ENCODE measurements at regions not wholly inside any gene's neighbourhood (a gene's known extent, or its start where the extent isn't known, plus 50 kb on each side); places are given as distances from the start of the nearest gene placed in this dataset.

- no peak for DNase-seq
Measured at GRCh38 chr16:6918646-6919045, 414.0 kb upstream of the RBFOX1 start.

DNA sequence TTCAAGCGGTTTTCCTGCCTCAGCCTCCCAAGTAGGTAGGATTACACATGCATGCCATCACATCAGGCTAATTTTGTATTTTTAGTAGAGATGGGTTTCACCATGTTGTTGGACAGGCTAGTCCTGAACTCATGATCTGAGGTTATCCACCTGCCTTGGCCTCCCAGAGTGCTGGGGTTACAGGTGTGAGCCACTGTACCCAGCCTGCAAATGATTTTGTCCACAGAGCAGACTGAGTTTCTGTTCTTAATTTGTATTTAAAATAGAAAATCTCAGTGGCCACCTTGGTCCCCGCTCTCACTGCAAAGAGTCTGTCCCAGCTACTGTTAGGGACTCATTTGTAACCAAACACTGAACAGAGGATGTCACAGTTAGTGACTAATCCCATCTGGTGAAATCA is 415.7 kb upstream of the RBFOX1 start:
- DNase-seq, result no peak

GRCh38 chr16:6913566-6913965 is 419.1 kb upstream of the RBFOX1 start:
- DNase-seq, result no peak

DNA sequence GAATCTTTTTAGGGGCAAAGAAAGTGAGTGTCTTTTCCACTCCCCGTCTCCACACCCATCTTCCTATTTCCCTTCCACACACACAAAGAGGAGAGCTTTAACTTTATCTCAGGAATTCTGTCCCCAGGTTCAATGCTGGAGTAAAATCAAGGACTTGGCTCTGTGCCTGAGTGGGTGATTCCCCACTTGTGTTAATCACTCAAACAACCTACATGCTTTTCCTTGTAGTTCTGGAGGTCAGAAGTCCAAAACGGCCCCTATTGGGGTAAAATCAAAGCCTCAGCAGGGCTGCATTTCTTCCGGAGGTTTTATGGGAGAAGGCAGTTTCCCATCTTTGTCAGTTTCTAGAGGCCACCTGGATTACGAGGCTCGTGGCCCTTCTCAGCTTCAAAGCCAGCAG is 422.3 kb upstream of the RBFOX1 start:
- no peak for DNase-seq

- no peak for DNase-seq
Measured at GRCh38 chr16:6905601-6906000, 427.0 kb upstream of the RBFOX1 start.

GRCh38 chr16:6903671-6904070 is 429.0 kb upstream of the RBFOX1 start:
- no peak for DNase-seq

DNA sequence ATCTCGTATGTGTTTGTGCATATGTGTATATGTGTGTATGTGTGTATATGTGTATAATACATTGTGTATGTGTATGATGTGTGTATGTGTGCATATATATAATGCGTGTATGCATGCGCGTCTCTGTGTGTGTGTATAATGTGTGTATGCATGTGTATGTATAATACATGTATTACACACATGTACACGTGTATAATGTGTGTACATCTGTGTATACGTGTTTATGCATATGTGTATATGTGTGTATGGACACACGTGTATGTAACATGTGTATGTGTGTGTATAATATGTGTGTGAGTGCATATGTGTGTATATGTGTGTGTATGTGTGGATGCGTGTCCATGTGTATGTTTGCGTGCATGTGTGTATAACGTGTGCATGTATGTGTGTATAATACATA is 433.7 kb upstream of the RBFOX1 start:
- DNase-seq, result no peak

- DNase-seq, result no peak
Measured at GRCh38 chr16:6897876-6898485, 434.7 kb upstream of the RBFOX1 start.

DNA sequence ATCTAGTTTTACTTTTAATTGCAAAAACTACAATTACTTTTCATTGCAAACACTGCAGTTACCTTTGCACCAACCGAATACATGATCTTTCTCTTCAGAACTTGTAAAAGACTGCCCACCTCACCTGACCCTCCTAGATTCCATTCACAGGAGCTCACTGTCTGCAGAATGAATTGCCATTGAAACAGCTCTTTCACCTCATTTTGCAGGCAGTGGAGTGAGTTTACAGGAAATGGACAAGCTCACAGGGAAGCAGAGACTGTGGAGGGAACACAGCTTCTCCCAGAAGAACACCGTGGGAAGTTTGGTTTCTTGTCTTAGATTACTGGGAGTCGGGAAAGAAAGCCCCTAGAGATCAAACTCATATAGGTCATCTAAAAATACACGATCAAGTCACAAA is 439.7 kb upstream of the RBFOX1 start:
- no peak for DNase-seq

GRCh38 chr16:6891496-6891895 is 441.1 kb upstream of the RBFOX1 start:
- no peak for DNase-seq

DNA sequence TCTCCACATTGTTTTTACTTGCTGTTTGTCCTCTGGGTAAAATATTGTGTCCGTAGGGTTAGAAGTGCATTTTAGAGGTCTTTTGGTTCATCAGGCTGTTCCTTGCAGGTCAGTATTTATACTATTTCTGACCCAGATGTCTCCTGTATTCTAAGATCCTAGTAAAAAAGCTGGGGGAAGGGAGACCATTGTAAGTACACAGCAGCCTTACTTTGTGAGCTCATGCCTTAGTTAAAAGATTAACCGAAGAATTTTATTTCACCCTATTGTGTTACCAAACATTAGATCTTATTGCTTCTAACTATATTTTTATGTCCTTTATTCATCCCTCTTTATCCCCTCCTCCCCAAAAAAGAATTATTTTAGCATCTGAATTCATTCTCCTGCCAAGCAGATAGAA is 444.1 kb upstream of the RBFOX1 start:
- DNase-seq, result no peak

- no peak for DNase-seq
Measured at GRCh38 chr16:6884002-6884401, 448.6 kb upstream of the RBFOX1 start.

GRCh38 chr16:6880263-6880662 is 452.4 kb upstream of the RBFOX1 start:
- no peak for DNase-seq

GRCh38 chr16:6864671-6865070 is 468.0 kb upstream of the RBFOX1 start:
- DNase-seq, result no peak

DNA sequence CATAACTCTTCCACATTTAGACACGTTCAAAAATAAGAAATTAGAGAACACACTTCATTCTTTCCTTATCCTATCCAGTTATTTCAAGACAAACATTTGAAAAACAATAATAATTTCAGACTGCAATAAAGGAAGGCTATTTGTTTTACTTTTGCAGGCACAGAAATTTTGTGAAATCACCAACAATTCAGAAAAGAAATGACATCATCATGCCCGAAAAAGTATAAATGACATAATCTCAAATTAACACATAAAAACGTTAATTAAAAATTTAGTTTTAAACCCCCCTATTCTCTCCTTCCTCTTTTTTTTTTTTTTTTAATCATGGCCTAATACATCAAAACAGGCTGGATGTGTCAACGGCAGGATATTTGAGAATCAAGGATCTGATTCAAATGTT is 468.4 kb upstream of the RBFOX1 start:
- DNase-seq, result no peak

DNA sequence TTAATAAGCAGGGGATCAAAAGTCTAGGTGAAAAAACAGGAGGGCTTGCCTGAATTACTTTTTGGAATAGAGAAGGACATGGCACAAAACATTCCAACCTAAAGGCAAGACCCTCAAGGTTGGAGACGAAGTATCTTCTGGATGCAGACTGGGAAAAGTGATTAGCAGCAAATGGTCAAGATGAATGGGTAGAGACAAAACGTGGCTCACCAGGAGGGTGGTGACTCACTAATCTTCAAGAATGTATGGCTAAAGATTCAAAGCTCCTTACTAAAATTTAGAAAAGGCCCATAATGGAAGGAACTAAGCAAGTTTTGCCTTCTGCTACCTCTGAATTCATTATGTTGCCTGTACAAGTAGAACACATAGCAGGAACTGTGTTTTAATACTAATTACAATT is 469.5 kb upstream of the RBFOX1 start:
- no peak for DNase-seq

- DNase-seq, result no peak
Measured at GRCh38 chr16:6861815-6862477, 470.7 kb upstream of the RBFOX1 start.

DNA sequence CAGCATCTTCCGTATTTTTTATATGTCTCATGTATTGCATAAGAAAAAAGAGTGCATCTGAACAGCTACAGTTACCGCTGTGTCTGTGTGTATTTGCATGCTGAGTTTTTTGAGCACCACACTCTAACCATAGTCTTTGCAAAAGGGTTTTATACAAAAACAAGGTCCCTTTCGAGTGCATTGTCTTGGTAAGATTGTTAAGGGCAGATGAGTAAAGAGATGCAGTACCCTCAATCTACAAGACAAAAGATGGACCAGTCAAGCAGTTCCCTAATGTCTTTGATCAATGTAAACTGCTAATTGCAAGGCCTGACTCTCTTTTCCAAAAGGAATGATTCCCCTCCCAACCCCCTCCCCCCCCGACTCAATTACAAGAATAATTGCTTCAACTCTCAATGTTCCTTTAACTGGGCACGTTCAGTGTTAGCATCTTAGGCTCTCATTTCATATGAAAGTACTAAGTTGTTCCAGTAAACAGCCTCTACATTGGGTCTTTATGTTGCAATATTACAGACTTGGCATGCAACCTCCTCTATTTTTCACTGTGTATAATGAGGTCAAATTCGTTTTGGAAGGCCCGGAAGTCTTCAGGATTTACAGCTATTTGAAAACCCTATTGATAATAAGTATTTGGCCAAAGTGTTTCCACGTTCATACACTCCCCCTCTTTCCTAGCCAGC is 471.4 kb upstream of the RBFOX1 start:
- DNase-seq, result no peak

DNA sequence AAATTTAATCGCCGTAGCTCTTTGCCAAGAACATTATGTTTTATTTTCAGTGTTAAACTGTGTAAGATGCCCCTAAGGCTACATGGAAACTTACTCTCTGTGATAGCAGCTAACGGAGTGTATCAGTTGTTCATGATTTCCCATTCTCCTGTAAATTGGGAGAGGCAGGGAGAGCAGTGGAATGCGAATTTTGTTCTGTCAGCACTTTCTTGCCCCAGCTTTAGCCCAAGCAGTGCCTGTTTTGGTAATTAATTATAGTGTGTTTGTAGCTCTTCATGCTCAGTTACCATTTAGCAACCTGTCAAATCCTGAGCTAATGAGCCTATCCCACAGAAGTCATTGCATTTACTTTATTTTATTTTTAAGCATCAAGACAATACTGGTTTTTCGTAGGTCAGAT is 475.1 kb upstream of the RBFOX1 start:
- no peak for DNase-seq

DNA sequence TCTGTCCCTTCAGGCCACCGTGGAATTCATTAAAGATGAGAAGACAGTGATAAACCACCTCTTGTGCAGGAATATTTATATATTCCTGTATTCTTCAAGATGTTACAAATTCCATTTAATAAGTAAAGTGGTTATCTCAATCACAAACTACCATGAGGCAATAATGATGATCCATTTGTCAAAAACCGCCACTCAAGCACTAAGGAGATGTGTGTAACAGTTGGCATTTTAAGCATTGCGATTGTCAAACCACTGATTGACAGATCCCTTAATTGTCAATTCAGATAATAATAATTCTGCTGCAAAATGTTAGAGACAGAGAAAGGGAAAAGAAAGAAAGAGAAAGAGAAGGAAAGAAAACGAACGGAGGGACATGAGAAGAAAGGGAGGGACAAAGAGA is 476.1 kb upstream of the RBFOX1 start:
- DNase-seq, result no peak

DNA sequence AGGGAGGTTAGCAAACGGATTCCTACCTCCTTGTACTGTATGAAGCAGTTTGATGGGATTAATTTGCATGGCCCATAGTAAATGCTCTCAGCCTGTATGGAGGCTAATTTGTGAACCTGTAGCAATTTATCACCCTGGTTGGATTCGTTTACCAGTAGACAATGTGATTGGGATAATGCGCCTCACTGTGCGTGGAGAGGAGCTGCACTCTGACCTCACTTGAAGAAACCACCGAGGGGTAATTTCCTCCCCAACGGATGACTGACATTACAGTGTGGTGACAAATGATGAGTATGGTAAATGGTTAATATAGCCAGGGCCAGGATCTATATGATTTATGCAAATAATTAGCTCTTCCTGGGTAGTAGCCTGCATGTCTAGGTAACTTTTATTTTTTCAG is 479.1 kb upstream of the RBFOX1 start:
- no peak for DNase-seq

- DNase-seq, result no peak
Measured at GRCh38 chr16:6852643-6853225, 479.9 kb upstream of the RBFOX1 start.

DNA sequence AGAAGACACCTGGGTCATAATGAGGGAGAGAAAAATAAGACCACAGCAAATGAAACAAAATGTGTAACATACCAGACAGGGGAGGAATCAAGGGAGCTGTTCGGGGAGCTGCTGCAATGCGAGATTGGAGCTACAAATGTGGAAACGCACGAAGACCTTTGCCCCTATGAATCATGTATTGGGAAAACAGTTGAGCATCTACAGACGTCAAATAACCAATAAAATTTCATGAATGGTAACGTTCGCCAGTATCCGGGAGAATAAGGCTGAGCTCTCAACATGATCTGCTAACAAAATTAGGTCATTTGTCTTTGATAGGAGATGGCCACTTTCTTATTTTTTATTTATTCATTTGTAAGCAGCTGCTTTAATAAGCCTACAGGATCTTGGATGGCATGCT is 486.2 kb upstream of the RBFOX1 start:
- no peak for DNase-seq

DNA sequence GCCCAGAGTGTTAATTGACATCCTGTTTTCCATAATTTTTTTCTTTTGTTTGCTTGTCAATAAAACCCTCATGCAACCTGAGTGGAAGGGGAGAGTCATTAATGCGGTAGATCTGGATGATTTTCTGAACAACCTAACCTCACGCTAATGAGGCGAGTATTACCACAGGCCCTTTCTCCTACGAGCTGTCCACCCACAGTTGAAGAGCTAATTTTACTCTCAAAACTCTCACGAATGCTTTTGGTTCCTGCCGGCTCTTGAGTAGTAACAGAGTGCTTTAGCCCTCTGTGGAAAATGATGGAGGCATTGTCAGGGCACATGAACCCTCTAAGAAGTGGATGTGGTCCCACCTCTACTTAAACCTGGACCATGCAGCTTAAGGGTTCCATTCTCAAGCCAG is 491.3 kb upstream of the RBFOX1 start:
- DNase-seq, result no peak

All from activated CD4-positive, alpha-beta T cell treated with anti-CD3 and anti-CD28 coated beads, Interleukin-2, amount 50 U/mL, for 1 hour (primary cell).